Breast epithelium (tissue), 3 donors: ENCODE measurements at regions not wholly inside any gene's neighbourhood (a gene's known extent, or its start where the extent isn't known, plus 50 kb on each side); places are given as distances from the start of the nearest gene placed in this dataset.

ENCODE experiments used
- POLR2A ChIP-seq: fragments of 450-650 bp; IDR thresholded peaks from one replicate; pipeline ENCODE4 v1.6.1; 2016; ENCODE audit warnings: antibody characterized with exemption, mild to moderate bottlenecking, moderate library complexity
- POLR2AphosphoS5 ChIP-seq, 3 donors: sonication (generic); formaldehyde crosslinking; IDR thresholded peaks; one replicate each; pipeline ENCODE4 v1.6.1; 2017; ENCODE audit warnings: antibody characterized with exemption in 3 of 3
- TF ChIP-seq, protein P1 (sequence below), 3 donors: fragments of 450-650 bp; IDR thresholded peaks; one replicate each; pipeline ENCODE4 v1.5.1; 2016 to 2017; ENCODE audit warnings: antibody characterized with exemption in 3 of 3, mild to moderate bottlenecking in 3 of 3, moderate library complexity in 3 of 3

- TF ChIP-seq, protein P1, sequence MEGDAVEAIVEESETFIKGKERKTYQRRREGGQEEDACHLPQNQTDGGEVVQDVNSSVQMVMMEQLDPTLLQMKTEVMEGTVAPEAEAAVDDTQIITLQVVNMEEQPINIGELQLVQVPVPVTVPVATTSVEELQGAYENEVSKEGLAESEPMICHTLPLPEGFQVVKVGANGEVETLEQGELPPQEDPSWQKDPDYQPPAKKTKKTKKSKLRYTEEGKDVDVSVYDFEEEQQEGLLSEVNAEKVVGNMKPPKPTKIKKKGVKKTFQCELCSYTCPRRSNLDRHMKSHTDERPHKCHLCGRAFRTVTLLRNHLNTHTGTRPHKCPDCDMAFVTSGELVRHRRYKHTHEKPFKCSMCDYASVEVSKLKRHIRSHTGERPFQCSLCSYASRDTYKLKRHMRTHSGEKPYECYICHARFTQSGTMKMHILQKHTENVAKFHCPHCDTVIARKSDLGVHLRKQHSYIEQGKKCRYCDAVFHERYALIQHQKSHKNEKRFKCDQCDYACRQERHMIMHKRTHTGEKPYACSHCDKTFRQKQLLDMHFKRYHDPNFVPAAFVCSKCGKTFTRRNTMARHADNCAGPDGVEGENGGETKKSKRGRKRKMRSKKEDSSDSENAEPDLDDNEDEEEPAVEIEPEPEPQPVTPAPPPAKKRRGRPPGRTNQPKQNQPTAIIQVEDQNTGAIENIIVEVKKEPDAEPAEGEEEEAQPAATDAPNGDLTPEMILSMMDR (IDR thresholded peaks at IDR 0.05): no peak
- TF ChIP-seq POLR2A (no peak), POLR2AphosphoS5 (IDR thresholded peaks at IDR 0.05) (no peak)
Observed at GRCh38 chr3:175941352-175941751, 1082.2 kb downstream of the NAALADL2 start.
